Naive B cell (primary cell): ENCODE measurements at regions not wholly inside any gene's neighbourhood (a gene's known extent, or its start where the extent isn't known, plus 50 kb on each side); places are given as distances from the start of the nearest gene placed in this dataset.
A peak's percentile ranks its signal among the peaks of the same experiment; 100 is the strongest.

Experiments used
- ATAC-seq, 2 donors: fragments of 150-1000 bp; cut with Tn5 transposase; 2 replicates each; pipeline ENCODE4 v1.10.0; 2021; ENCODE audit warnings: low read depth in 2 of 2, mild to moderate bottlenecking in 2 of 2, moderate library complexity in 2 of 2
- DNase-seq: peaks from one replicate; pipeline ENCODE4 v3.0.0; 2022
- H3K27ac Mint-ChIP-seq, 6 donors: one replicate each; pipeline ENCODE4 v1.8.0; 2020 to 2022; ENCODE audit warnings: mild to moderate bottlenecking in 6 of 6, mixed read lengths in 6 of 6, moderate library complexity in 5 of 6, inconsistent platforms in 2 of 6
- H3K27me3 Mint-ChIP-seq, 3 donors: one replicate each; pipeline ENCODE4 v1.8.0; 2021 to 2022; ENCODE audit warnings: mixed read lengths in 3 of 3, mild to moderate bottlenecking in 1 of 3
- H3K36me3 Mint-ChIP-seq, 2 donors: one replicate each; pipeline ENCODE4 v1.8.0; 2020 to 2022; ENCODE audit warnings: mixed read lengths in 2 of 2, inconsistent platforms in 1 of 2, mild to moderate bottlenecking in 1 of 2
- H3K4me1 Mint-ChIP-seq, 3 donors: one replicate each; pipeline ENCODE4 v1.8.0; 2020 to 2022; ENCODE audit warnings: mixed read lengths in 3 of 3, inconsistent platforms in 1 of 3, mild to moderate bottlenecking in 1 of 3, moderate library complexity in 1 of 3
- H3K4me3 Mint-ChIP-seq, 8 donors: one replicate each; pipeline ENCODE4 v1.8.0; 2020 to 2022; ENCODE audit warnings: mild to moderate bottlenecking in 8 of 8, mixed read lengths in 8 of 8, moderate library complexity in 8 of 8, inconsistent platforms in 2 of 8
- H3K9me3 Mint-ChIP-seq, 7 donors: one replicate each; pipeline ENCODE4 v1.8.0; 2020 to 2022; ENCODE audit warnings: mixed read lengths in 7 of 7, mild to moderate bottlenecking in 5 of 7, inconsistent platforms in 2 of 7, moderate library complexity in 1 of 7

GRCh38 chr3:120544361-120544760, 51.8 kb upstream of the NDUFB4 start:
- H3K9me3 Mint-ChIP-seq, result peaks cover 16 to 54% (median 36%) of the 10 kb centered on the region in 7 donors
- H3K4me1 Mint-ChIP-seq, result no peaks in the 10 kb centered on the region

GRCh38 chr3:120536642-120537041, 59.5 kb upstream of the NDUFB4 start:
- H3K9me3 Mint-ChIP-seq, result peaks cover 8 to 64% (median 37%) of the 10 kb centered on the region in 7 donors
- H3K36me3 Mint-ChIP-seq, result peaks cover 0 to 13% of the 10 kb centered on the region in 2 donors
- no peaks in the 10 kb centered on the region for H3K4me1 Mint-ChIP-seq
- ATAC-seq, result no peak
- H3K27ac Mint-ChIP-seq, result no peak overlapping the region
- no peak overlapping the region for H3K4me3 Mint-ChIP-seq
- H3K27me3 Mint-ChIP-seq, result peaks cover 4 to 23% (median 16%) of the 10 kb centered on the region in 3 donors
- no peak for DNase-seq

More at GRCh38 chr3:120544361-120544760, 51.8 kb upstream of the NDUFB4 start:
- DNase-seq (no peak), ATAC-seq (no peak)
- Mint-ChIP-seq H3K27ac (no peak overlapping the region), H3K36me3 (peaks cover 0 to 25% of the 10 kb centered on the region in 2 donors), H3K27me3 (peaks cover 0 to 44% (median 26%) of the 10 kb centered on the region in 3 donors), H3K4me3 (peak overlapping the region in 1 of 8 donors; percentile 7)

- peaks cover 0 to 29% (median 5%) of the 10 kb centered on the region in 7 donors for H3K9me3 Mint-ChIP-seq
- peaks cover 4 to 31% (median 25%) of the 10 kb centered on the region in 3 donors for H3K27me3 Mint-ChIP-seq
- no peak overlapping the region for H3K4me3 Mint-ChIP-seq
- DNase-seq, result no peak
- H3K36me3 Mint-ChIP-seq, result no peaks in the 10 kb centered on the region
- ATAC-seq, result no peak
- no peaks in the 10 kb centered on the region for H3K4me1 Mint-ChIP-seq
- no peak overlapping the region for H3K27ac Mint-ChIP-seq
Observed at GRCh38 chr3:120532969-120533368, 63.2 kb upstream of the NDUFB4 start.

GRCh38 chr3:120528163-120528562, 68.0 kb upstream of the NDUFB4 start:
- H3K4me3 Mint-ChIP-seq, result no peak overlapping the region
- peaks cover 4 to 25% (median 22%) of the 10 kb centered on the region in 3 donors for H3K27me3 Mint-ChIP-seq
- no peak for ATAC-seq
- no peak overlapping the region for H3K27ac Mint-ChIP-seq
- DNase-seq, result no peak
- no peaks in the 10 kb centered on the region for H3K4me1 Mint-ChIP-seq
- peaks cover 0 to 6% (median 3%) of the 10 kb centered on the region in 7 donors for H3K9me3 Mint-ChIP-seq
- no peaks in the 10 kb centered on the region for H3K36me3 Mint-ChIP-seq

- H3K36me3 Mint-ChIP-seq, result no peaks in the 10 kb centered on the region
- no peak for ATAC-seq
- H3K27me3 Mint-ChIP-seq, result peaks cover 7 to 17% (median 15%) of the 10 kb centered on the region in 3 donors
- H3K4me1 Mint-ChIP-seq, result no peaks in the 10 kb centered on the region
- no peaks in the 10 kb centered on the region for H3K9me3 Mint-ChIP-seq
- DNase-seq, result no peak
- H3K4me3 Mint-ChIP-seq, result no peak overlapping the region
- peak overlapping the region in 2 of 6 donors; percentile 4 to 30 for H3K27ac Mint-ChIP-seq
Observed at GRCh38 chr3:120526011-120526870, 69.9 kb upstream of the NDUFB4 start.

- DNase-seq (no peak), ATAC-seq (no peak)
- Mint-ChIP-seq H3K27ac (no peak overlapping the region), H3K4me1 (no peaks in the 10 kb centered on the region), H3K9me3 (no peaks in the 10 kb centered on the region), H3K4me3 (no peak overlapping the region), H3K27me3 (peaks cover 1 to 5% (median 3%) of the 10 kb centered on the region in 3 donors), H3K36me3 (no peaks in the 10 kb centered on the region)
Observed at GRCh38 chr3:120524171-120524923, 71.8 kb upstream of the NDUFB4 start.

GRCh38 chr3:120516136-120516535, 65.3 kb upstream of the FSTL1 start:
- Mint-ChIP-seq H3K36me3 (no peaks in the 10 kb centered on the region), H3K9me3 (peaks cover 0 to 5% (median 0%) of the 10 kb centered on the region in 7 donors), H3K27me3 (peaks cover 15 to 39% (median 37%) of the 10 kb centered on the region in 3 donors), H3K4me1 (no peaks in the 10 kb centered on the region), H3K27ac (no peak overlapping the region), H3K4me3 (no peak overlapping the region)
- no peak for DNase-seq
- no peak for ATAC-seq

GRCh38 chr3:120512655-120513054, 61.9 kb upstream of the FSTL1 start:
- no peak overlapping the region for H3K4me3 Mint-ChIP-seq
- ATAC-seq (no peak), DNase-seq (no peak)
- H3K4me1 Mint-ChIP-seq, result no peaks in the 10 kb centered on the region
- peaks cover 14 to 39% (median 32%) of the 10 kb centered on the region in 3 donors for H3K27me3 Mint-ChIP-seq
- no peaks in the 10 kb centered on the region for H3K36me3 Mint-ChIP-seq
- H3K9me3 Mint-ChIP-seq, result peaks cover 0 to 19% (median 1%) of the 10 kb centered on the region in 7 donors
- H3K27ac Mint-ChIP-seq, result no peak overlapping the region

- no peaks in the 10 kb centered on the region for H3K4me1 Mint-ChIP-seq
- peak; percentile 5 for DNase-seq
- peaks cover 0 to 16% (median 1%) of the 10 kb centered on the region in 7 donors for H3K9me3 Mint-ChIP-seq
- peaks cover 13 to 51% (median 26%) of the 10 kb centered on the region in 3 donors for H3K27me3 Mint-ChIP-seq
- no peak overlapping the region for H3K4me3 Mint-ChIP-seq
- no peak for ATAC-seq
- no peak overlapping the region for H3K27ac Mint-ChIP-seq
- no peaks in the 10 kb centered on the region for H3K36me3 Mint-ChIP-seq
Observed at GRCh38 chr3:120506828-120507774, 56.3 kb upstream of the FSTL1 start.

GRCh38 chr3:120506076-120506827, 55.5 kb upstream of the FSTL1 start:
- Mint-ChIP-seq H3K9me3 (peaks cover 0 to 14% (median 1%) of the 10 kb centered on the region in 7 donors), H3K36me3 (no peaks in the 10 kb centered on the region), H3K4me1 (no peaks in the 10 kb centered on the region), H3K4me3 (no peak overlapping the region), H3K27ac (peak overlapping the region in 1 of 6 donors; percentile 31), H3K27me3 (peaks cover 9 to 58% (median 28%) of the 10 kb centered on the region in 3 donors)
- no peak for DNase-seq
- ATAC-seq, result no peak

GRCh38 chr3:120503727-120504616, 53.2 kb upstream of the FSTL1 start:
- DNase-seq (no peak), ATAC-seq (no peak)
- Mint-ChIP-seq H3K36me3 (no peaks in the 10 kb centered on the region), H3K9me3 (peaks cover 0 to 2% (median 0%) of the 10 kb centered on the region in 7 donors), H3K27ac (no peak overlapping the region), H3K27me3 (peaks cover 9 to 53% (median 35%) of the 10 kb centered on the region in 3 donors), H3K4me1 (no peaks in the 10 kb centered on the region), H3K4me3 (no peak overlapping the region)
